Calu3 (cell line): ENCODE measurements at regions not wholly inside any gene's neighbourhood (a gene's known extent, or its start where the extent isn't known, plus 50 kb on each side); places are given as distances from the start of the nearest gene placed in this dataset.

Experiments
- BruUV-seq: library from RNA; stranded (reverse); fragments of 400-500 nt; replicated peaks from 2 replicates; lab custom pipeline; 2021; lab: Mats Ljungman, UMichigan
- CTCF ChIA-PET: fragments of 300-600 bp; sonication (Branson Sonifier 250); formaldehyde crosslinking; loops from one replicate; lab custom pipeline; 2022; ENCODE audit warnings: antibody characterized with exemption; lab: Charles Lee
- DNase-seq: peaks from one replicate; pipeline ENCODE4 v3.0.0; 2022
- H3K27ac Mint-ChIP-seq: one replicate; pipeline ENCODE4 v1.8.0; 2022; ENCODE audit warnings: mixed read lengths; ENCODE audit not compliant: unreplicated experiment
- H3K27me3 Mint-ChIP-seq: one replicate; pipeline ENCODE4 v1.8.0; 2022; ENCODE audit warnings: mixed read lengths; ENCODE audit not compliant: unreplicated experiment
- H3K36me3 Mint-ChIP-seq: one replicate; pipeline ENCODE4 v1.8.0; 2022; ENCODE audit warnings: mild to moderate bottlenecking, moderate library complexity, mixed read lengths; ENCODE audit not compliant: insufficient read depth, unreplicated experiment
- H3K4me1 Mint-ChIP-seq: one replicate; pipeline ENCODE4 v1.8.0; 2022; ENCODE audit warnings: mild to moderate bottlenecking, low read depth, mixed read lengths; ENCODE audit not compliant: unreplicated experiment
- H3K4me3 Mint-ChIP-seq: one replicate; pipeline ENCODE4 v1.8.0; 2022; ENCODE audit warnings: mild to moderate bottlenecking, low read depth, moderate library complexity, mixed read lengths; ENCODE audit not compliant: unreplicated experiment
- H3K9me3 Mint-ChIP-seq: one replicate; pipeline ENCODE4 v1.8.0; 2022; ENCODE audit warnings: low read depth, mixed read lengths; ENCODE audit not compliant: unreplicated experiment
- CTCF ChIP-seq: fragments of 200-600 bp; IDR thresholded peaks from one replicate; pipeline ENCODE4 v1.8.0; 2022; ENCODE audit warnings: antibody characterized with exemption; ENCODE audit not compliant: unreplicated experiment
- intact Hi-C: fragments of 100-400 bp; cut with micrococcal nuclease; formaldehyde crosslinking; loops from one replicate; pipeline ENCODE4 v1.10.0; 2022; ENCODE audit not compliant: unreplicated experiment

GRCh38 chr2:105181282-105181681 is 60.3 kb upstream of the GPR45 start:
- H3K27me3 Mint-ChIP-seq, result peaks cover 36% of the 10 kb centered on the region
- no peak for TF ChIP-seq CTCF
- no peak overlapping the region for H3K27ac Mint-ChIP-seq
- no peak overlapping the region for H3K4me3 Mint-ChIP-seq
- no peaks in the 10 kb centered on the region for H3K4me1 Mint-ChIP-seq
- H3K9me3 Mint-ChIP-seq, result no peaks in the 10 kb centered on the region
- no peaks in the 10 kb centered on the region for H3K36me3 Mint-ChIP-seq
- intact Hi-C loops, result loop anchor here (5.0 kb wide), 1 partner anchor 56 kb away; no protein-coding TSS in a partner anchor
- DNase-seq, result no peak
- CTCF ChIA-PET, result interaction anchor here (0.7 to 2.0 kb wide), 2 partner anchors 15 to 19 kb away, joined by 3 to 4 read pairs; no protein-coding TSS in a partner anchor
- BruUV-seq, result no TSS peak

- H3K9me3 Mint-ChIP-seq, result no peaks in the 10 kb centered on the region
- intact Hi-C loops, result loop anchor here (5.0 kb wide), 1 partner anchor 54 kb away; no protein-coding TSS in a partner anchor
- no peaks in the 10 kb centered on the region for H3K36me3 Mint-ChIP-seq
- no peak overlapping the region for H3K27ac Mint-ChIP-seq
- CTCF ChIA-PET, result no interaction called here
- no peak overlapping the region for H3K4me3 Mint-ChIP-seq
- no peak for TF ChIP-seq CTCF
- no TSS peak for BruUV-seq
- DNase-seq, result no peak
- no peaks in the 10 kb centered on the region for H3K4me1 Mint-ChIP-seq
- peaks cover 18% of the 10 kb centered on the region for H3K27me3 Mint-ChIP-seq
These were observed 57.8 kb upstream of the GPR45 start for GRCh38 chr2:105183555-105184323.

- Mint-ChIP-seq H3K27ac (no peak overlapping the region), H3K36me3 (no peaks in the 10 kb centered on the region), H3K27me3 (peaks cover 25% of the 10 kb centered on the region), H3K9me3 (no peaks in the 10 kb centered on the region), H3K4me3 (no peak overlapping the region), H3K4me1 (no peaks in the 10 kb centered on the region)
- no TSS peak for BruUV-seq
- intact Hi-C loops, result loop anchor here (5.0 kb wide), 1 partner anchor 53 kb away; no protein-coding TSS in a partner anchor
- DNase-seq, result peak; percentile 12
- CTCF ChIA-PET, result no interaction called here
- no peak for TF ChIP-seq CTCF
These were observed 57.1 kb upstream of the GPR45 start for GRCh38 chr2:105184420-105184819.

GRCh38 chr2:105186967-105187498 is 54.5 kb upstream of the GPR45 start:
- no peaks in the 10 kb centered on the region for H3K9me3 Mint-ChIP-seq
- intact Hi-C loops, result no loop called here
- no TSS peak for BruUV-seq
- no peak overlapping the region for H3K27ac Mint-ChIP-seq
- H3K4me1 Mint-ChIP-seq, result no peaks in the 10 kb centered on the region
- TF ChIP-seq CTCF, result no peak
- no peak overlapping the region for H3K4me3 Mint-ChIP-seq
- peaks cover 33% of the 10 kb centered on the region for H3K27me3 Mint-ChIP-seq
- DNase-seq, result no peak
- CTCF ChIA-PET, result interaction anchor here (0.7 kb wide), 1 partner anchor 87 kb away, joined by 4 read pairs; no protein-coding TSS in a partner anchor
- H3K36me3 Mint-ChIP-seq, result no peaks in the 10 kb centered on the region
